Urinary bladder (tissue), 3 donors: ENCODE measurements at regions not wholly inside any gene's neighbourhood (a gene's known extent, or its start where the extent isn't known, plus 50 kb on each side); places are given as distances from the start of the nearest gene placed in this dataset.
"Not testable (repeated sequence)": the region's sequence is repeated elsewhere in the genome, so short reads cannot be mapped to it uniquely, and the experiment has no call there.

Experiments used
- DNase-seq: peaks from one replicate; pipeline ENCODE4 v3.0.0-alpha.2; 2015; ENCODE audit errors: extremely low spot score
- H3K27ac ChIP-seq: one replicate; pipeline ENCODE4 v1.5.1; 2013; ENCODE audit warnings: low read depth, mild to moderate bottlenecking, moderate library complexity
- H3K36me3 ChIP-seq: one replicate; pipeline ENCODE4 v1.6.1; 2013; ENCODE audit warnings: mild to moderate bottlenecking, moderate library complexity; ENCODE audit not compliant: insufficient read depth
- H3K4me1 ChIP-seq: one replicate; pipeline ENCODE4 v1.6.1; 2013; ENCODE audit warnings: mild to moderate bottlenecking, moderate library complexity; ENCODE audit not compliant: insufficient read depth
- H3K4me3 ChIP-seq: one replicate; pipeline ENCODE4 v1.5.1; 2013; ENCODE audit warnings: low read depth, low read length
- WGBS: extraction: QIAGEN DNeasy Blood & Tissue Kit; methylation state at CpG from one replicate; pipeline ENCODE4 v1.1.7; 2013; 5-methylcytosine and 5-hydroxymethylcytosine counted together
- donor health status: healthy with polysubstance abuse.
- donor health status: healthy.

GRCh38 chr12:25341877-25342276, 91.1 kb upstream of the KRAS start:
- H3K4me3 ChIP-seq, H3K27ac ChIP-seq, H3K36me3 ChIP-seq, DNase-seq, H3K4me1 ChIP-seq: not testable (repeated sequence)
- 87% methylated on average over 5 of the region's 5 CpGs for WGBS

DNA sequence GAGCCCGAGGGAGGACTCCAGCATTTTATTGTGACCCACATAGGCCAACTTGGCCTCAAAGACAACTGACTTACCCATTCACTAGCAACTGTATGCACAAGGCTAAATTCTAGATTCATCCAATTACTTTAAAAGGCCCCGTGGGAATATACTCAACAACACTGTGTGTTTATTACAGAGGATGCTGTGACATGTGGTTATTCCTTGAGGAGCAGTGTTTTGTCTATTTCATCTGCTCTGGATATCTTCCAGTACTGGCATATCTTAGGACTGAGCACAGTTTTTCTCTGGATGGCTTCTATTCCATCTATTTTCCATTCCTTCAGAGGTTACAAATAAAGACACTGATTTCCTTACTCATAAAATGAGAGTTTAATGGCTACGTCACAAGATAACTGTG, 87.2 kb upstream of the KRAS start:
- Histone ChIP-seq H3K4me3 (no peak overlapping the region), H3K36me3 (no peaks in the 10 kb centered on the region), H3K4me1 (no peaks in the 10 kb centered on the region), H3K27ac (no peak overlapping the region)
- DNase-seq: no peak
- WGBS: 68% methylated on average over 3 of the region's 3 CpGs

DNA sequence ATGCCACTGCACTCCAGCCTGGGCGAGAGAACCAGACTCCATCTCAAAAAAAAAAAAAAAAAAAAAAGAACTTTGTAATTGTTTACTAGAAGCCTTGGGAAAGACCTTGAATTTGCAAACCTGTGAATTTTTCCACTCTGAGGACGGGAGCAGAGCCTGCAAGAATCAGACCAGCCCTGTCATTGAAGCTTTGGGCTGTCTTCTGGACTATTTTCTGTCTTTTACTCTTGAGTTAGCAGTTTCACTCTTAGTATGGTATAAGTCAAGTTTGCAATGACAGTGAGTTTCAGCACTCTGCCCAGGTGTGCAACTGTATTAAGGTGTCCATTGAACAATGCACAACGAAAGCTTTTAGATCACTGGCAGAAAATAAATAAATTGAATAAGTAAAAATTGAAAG, 81.4 kb upstream of the KRAS start:
- no peak for DNase-seq
- no peaks in the 10 kb centered on the region for H3K36me3 ChIP-seq
- H3K27ac ChIP-seq: no peak overlapping the region
- H3K4me3 ChIP-seq: no peak overlapping the region
- no peaks in the 10 kb centered on the region for H3K4me1 ChIP-seq
- WGBS: 87% methylated on average over 3 of the region's 3 CpGs

DNA sequence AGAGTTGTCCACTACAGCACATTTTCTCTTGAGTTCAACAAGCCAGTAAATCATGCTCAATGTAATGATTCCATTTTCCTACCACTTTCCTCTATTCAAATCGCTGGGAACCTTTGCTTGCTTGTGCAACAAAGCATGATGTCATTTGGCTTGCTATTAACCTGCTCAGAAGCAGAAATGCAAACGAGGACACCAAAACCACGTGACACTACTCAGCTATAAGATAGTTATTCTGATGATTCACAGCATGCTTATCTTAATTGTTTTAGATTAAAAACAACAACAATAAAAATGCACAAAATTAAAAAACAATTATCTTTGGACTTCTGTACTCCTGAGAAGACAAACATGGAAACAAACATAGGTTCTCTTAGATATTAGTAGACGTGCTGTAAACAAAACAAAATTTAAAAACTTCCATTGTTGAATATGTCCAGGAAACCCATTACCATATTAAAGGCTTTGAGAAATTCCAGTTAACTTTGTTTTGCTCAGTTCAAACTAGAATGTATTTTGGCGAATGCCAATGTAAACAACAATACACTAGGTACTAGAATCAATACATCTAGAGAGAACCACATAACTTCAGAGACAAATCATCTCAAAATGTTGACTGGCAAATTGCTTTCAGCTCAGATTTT, 77.5 kb upstream of the KRAS start:
- DNase-seq: no peak
- WGBS: 57% methylated on average over 5 of the region's 5 CpGs
- no peak overlapping the region for H3K27ac ChIP-seq
- H3K36me3 ChIP-seq: no peaks in the 10 kb centered on the region
- H3K4me1 ChIP-seq: no peaks in the 10 kb centered on the region
- no peak overlapping the region for H3K4me3 ChIP-seq

DNA sequence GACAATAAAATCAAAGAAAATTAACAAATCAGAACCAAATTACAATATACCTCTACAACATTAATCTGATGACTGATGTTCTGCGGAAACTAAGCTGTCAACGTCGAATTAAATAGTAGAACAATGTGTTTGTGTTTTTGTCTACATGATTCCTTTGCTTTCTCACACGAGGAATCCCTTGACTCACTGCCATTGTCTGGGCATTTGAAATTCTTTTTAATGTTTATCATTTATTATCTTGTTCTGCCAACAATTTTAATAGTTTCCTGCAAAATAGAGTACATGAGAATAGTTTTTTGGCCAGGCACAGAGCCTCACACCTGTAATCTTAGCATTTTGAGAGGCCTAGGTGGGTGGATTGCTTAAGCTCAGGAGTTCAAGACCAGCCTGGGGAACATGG, 76.6 kb upstream of the KRAS start:
- Histone ChIP-seq H3K4me3 (no peak overlapping the region), H3K4me1 (no peaks in the 10 kb centered on the region), H3K36me3 (no peaks in the 10 kb centered on the region), H3K27ac (no peak overlapping the region)
- 62% methylated on average over 4 of the region's 4 CpGs for WGBS
- DNase-seq: no peak

- Histone ChIP-seq H3K36me3 (no peaks in the 10 kb centered on the region), H3K27ac (no peak overlapping the region), H3K4me1 (no peaks in the 10 kb centered on the region), H3K4me3 (no peak overlapping the region)
- no peak for DNase-seq
- whole genome bisulfite sequencing: 95% methylated on average over 2 of the region's 2 CpGs
These were observed 75.6 kb upstream of the KRAS start for GRCh38 chr12:25326326-25326725.

DNA sequence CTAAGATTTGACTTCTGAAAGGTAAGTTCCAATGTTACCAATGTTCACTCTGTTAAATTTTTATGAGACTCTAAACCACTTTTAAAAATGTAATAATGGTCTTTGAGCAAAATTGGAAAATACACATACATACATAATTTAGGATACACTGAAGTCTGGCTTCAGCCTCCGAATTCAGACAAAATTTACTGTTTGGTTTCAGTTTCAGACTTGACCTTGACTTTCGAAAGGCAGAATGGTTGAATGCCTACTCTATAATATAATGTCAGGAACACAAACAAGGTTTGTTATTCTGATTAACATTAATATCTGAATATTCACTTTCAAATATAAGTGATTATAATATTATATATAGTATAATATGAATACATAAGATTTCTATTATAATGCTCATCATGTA, 74.1 kb upstream of the KRAS start:
- WGBS: 81% methylated on average over 2 of the region's 2 CpGs
- DNase-seq: no peak
- H3K36me3 ChIP-seq: no peaks in the 10 kb centered on the region

GRCh38 chr12:25323581-25323982, 72.9 kb upstream of the KRAS start:
- no peak overlapping the region for H3K27ac ChIP-seq
- H3K4me1 ChIP-seq: no peaks in the 10 kb centered on the region
- H3K4me3 ChIP-seq: no peak overlapping the region
- H3K36me3 ChIP-seq: no peaks in the 10 kb centered on the region
- WGBS: 22% methylated on average over 2 of the region's 2 CpGs
- no peak for DNase-seq

More for the DNA sequence above, 74.1 kb upstream of the KRAS start:
- Histone ChIP-seq H3K4me3 (no peak overlapping the region), H3K27ac (no peak overlapping the region), H3K4me1 (no peaks in the 10 kb centered on the region)

GRCh38 chr12:25322918-25323531, 72.3 kb upstream of the KRAS start:
- 33% methylated on average over 3 of the region's 3 CpGs for WGBS
- H3K27ac ChIP-seq: no peak overlapping the region
- peak; percentile 57 for DNase-seq

DNA sequence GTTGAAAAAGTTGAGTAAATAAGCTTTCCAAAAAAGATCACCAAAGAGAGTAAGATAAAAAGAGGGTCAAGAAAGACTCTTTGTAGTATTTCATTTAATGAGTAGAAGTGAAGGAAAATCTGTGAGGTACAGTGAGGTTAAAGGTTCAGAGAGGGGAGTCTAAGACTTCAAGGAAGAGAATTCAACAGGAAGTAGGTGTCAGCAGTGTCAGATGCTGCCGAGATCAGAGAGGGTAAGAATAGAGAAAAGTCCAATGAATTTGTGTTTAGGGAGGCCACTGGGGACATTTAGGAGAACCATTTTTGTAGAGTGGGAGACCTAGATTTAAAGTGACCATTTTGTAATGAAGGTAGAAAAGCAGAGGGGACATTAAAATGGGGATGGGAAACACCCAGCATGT, 71.6 kb upstream of the KRAS start:
- H3K4me1 ChIP-seq: no peaks in the 10 kb centered on the region
- H3K4me3 ChIP-seq: no peak overlapping the region
- H3K36me3 ChIP-seq: no peaks in the 10 kb centered on the region
- DNase-seq: no peak
- WGBS: 64% methylated on average over 1 of the region's 1 CpG
- H3K27ac ChIP-seq: no peak overlapping the region

More at GRCh38 chr12:25322918-25323531, 72.3 kb upstream of the KRAS start:
- no peaks in the 10 kb centered on the region for H3K4me1 ChIP-seq
- H3K4me3 ChIP-seq: no peak overlapping the region
- H3K36me3 ChIP-seq: no peaks in the 10 kb centered on the region

GRCh38 chr12:25321772-25322171, 71.0 kb upstream of the KRAS start:
- 97% methylated on average over 4 of the region's 4 CpGs for WGBS
- DNase-seq: no peak
- no peak overlapping the region for H3K4me3 ChIP-seq
- no peaks in the 10 kb centered on the region for H3K4me1 ChIP-seq
- H3K36me3 ChIP-seq: no peaks in the 10 kb centered on the region
- H3K27ac ChIP-seq: no peak overlapping the region

DNA sequence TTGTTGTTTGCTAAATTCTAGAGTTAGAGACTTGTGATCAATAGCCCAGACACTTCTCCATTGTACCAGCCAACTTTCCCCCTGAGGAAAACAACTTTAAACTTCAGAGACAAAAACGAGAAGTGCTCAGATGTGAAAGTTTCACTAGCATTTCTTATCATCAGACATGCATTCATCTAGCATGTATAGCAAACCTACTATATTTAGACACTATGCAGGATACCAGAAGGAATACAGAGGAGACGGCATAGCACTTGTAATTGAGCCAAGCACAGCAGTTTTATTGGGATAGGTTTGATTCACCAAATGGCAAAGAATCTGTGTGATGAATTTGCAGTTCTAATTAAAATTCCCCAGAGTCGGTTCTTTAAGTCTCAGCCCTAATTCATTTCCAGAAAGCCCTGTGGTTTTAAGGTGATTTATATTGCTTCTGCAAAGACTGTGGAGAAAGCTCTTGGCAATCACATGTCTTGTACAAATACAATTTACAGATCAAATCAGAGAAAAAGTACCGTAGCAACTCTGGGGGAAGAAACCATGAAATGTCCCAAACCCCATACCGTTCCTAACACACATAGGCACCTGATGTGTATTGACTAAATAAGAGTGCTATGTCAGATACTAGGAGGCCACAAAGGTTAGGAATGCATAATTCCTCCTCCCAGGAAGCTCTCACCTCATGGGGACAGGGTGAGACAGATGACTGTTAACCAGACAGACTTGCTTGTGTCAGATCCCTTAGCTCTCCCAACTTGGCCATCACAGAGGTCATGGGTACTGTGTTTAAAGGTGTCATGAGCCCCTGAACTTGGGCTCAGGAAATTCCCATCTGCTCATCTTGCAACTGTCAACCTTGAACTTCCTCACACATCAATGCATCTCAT, 69.6 kb upstream of the KRAS start:
- H3K4me3 ChIP-seq: no peak overlapping the region
- H3K4me1 ChIP-seq: no peaks in the 10 kb centered on the region
- no peaks in the 10 kb centered on the region for H3K36me3 ChIP-seq
- whole genome bisulfite sequencing: 32% methylated on average over 5 of the region's 5 CpGs
- no peak for DNase-seq
- H3K27ac ChIP-seq: no peak overlapping the region

DNA sequence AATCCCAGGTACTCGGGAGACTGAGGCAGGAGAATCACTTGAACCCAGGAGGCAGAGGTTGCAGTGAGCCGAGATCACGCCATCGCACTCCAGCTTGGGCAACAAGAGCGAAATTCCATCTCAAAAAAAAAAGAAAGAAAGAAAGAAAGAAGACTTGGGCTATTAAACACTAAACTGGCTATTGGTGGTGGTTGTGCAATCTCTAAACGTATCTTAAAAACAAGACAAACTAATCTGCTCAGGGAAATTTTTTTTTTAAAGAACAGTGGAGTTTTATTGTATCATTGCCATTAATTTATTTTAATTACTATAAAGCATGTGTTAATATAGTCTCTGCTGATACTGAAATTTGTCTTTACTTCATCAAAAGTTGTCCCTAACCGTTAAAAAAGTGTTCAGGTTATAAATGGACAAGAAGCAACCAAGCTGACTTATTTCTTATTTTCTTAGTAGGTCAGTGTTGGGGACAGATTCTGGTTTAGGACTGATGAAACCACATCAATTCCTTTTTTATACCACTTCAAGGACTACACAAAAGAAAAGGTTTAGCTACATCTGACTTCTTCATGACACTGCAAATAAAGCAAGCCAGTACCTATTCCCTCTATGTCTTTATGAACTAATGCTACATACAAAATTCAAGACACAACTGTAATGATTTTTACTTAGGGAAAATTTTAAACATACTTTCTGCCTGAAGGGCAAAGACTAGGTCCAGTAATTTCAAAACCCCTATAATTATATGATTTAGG, 68.7 kb upstream of the KRAS start:
- H3K27ac ChIP-seq: no peak overlapping the region
- no peaks in the 10 kb centered on the region for H3K4me1 ChIP-seq
- WGBS: 93% methylated on average over 7 of the region's 7 CpGs
- H3K4me3 ChIP-seq: no peak overlapping the region
- H3K36me3 ChIP-seq: no peaks in the 10 kb centered on the region
- no peak for DNase-seq
